ENCODE measurements at regions not wholly inside any gene's neighbourhood (a gene's known extent, or its start where the extent isn't known, plus 50 kb on each side); places are given as distances from the start of the nearest gene placed in this dataset.

DNA sequence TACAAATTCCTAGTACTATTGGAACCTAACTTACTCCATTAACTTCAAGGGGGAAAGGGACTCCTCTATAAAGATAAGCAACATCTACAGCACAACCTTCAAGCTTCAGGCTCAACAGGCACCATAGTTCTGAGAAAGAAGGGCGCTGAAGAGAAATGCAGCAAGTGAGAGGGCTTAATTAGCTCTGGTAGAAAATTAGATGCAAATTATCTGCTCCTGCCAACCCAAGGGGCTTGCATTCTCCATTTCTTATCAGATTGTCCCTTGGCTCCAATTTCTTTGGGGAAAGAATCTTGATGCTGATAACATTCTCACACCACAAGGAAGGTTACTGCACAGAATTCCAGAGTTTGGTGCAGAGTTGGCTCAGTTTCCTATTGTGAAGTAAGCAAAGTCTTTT, 214.6 kb downstream of the GABRG2 start:
- TF ChIP-seq, protein P1, sequence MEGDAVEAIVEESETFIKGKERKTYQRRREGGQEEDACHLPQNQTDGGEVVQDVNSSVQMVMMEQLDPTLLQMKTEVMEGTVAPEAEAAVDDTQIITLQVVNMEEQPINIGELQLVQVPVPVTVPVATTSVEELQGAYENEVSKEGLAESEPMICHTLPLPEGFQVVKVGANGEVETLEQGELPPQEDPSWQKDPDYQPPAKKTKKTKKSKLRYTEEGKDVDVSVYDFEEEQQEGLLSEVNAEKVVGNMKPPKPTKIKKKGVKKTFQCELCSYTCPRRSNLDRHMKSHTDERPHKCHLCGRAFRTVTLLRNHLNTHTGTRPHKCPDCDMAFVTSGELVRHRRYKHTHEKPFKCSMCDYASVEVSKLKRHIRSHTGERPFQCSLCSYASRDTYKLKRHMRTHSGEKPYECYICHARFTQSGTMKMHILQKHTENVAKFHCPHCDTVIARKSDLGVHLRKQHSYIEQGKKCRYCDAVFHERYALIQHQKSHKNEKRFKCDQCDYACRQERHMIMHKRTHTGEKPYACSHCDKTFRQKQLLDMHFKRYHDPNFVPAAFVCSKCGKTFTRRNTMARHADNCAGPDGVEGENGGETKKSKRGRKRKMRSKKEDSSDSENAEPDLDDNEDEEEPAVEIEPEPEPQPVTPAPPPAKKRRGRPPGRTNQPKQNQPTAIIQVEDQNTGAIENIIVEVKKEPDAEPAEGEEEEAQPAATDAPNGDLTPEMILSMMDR (IDR thresholded peaks at IDR 0.05): no peak
- no peak for TF ChIP-seq EP300 (IDR thresholded peaks at IDR 0.05)
